NCI-H2227 (cell line): ENCODE measurements at regions not wholly inside any gene's neighbourhood (a gene's known extent, or its start where the extent isn't known, plus 50 kb on each side); places are given as distances from the start of the nearest gene placed in this dataset.
"Not testable (repeated sequence)": the region's sequence is repeated elsewhere in the genome, so short reads cannot be mapped to it uniquely, and the experiment has no call there.

ENCODE experiments used
- DNase-seq: peaks from one replicate; lab custom pipeline; 2025; ENCODE audit not compliant: unreplicated experiment; lab: John Stamatoyannopoulos, UW

DNA sequence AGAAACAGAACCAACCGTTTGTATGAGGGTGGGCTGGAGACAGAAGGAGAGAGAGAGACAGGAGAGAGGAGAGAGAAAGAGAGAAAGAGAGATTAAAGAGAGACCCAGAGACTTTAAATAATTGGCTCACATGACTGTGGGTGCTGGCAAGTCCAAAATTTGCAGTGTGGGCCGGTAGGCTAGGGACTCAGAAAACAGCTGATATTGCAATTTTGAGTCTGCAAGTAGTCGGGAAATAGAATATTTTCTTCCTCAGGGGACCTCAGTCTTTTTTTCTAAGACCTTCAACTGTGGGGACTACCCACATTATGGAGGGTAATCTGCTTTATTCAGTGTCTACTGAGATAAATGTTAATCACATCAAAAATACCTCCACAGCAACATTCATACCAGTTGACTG is 1439.0 kb downstream of the CDH11 start:
- no peak for DNase-seq

- no peak for DNase-seq
Measured at GRCh38 chr16:63672493-63672892, 1449.4 kb downstream of the CDH11 start.

DNA sequence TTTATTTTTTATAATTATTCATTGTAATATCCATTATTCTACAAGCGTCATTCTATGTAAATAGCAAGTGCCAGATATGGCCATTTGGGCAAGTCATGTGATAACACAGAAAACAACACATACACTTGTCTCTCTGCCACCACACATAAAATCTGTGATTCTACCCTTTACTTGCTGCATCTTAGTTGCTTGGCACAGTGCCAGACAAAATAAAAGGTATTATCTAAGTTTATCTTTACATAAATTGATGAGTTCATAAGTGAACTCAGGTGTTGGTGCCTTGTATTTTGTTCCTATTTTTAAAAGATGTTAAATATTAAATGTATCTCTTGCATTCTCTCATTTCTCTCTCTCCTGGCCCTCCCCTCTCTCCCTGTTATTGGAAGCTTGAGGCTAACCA is 1458.7 kb downstream of the CDH11 start:
- DNase-seq = no peak

DNA sequence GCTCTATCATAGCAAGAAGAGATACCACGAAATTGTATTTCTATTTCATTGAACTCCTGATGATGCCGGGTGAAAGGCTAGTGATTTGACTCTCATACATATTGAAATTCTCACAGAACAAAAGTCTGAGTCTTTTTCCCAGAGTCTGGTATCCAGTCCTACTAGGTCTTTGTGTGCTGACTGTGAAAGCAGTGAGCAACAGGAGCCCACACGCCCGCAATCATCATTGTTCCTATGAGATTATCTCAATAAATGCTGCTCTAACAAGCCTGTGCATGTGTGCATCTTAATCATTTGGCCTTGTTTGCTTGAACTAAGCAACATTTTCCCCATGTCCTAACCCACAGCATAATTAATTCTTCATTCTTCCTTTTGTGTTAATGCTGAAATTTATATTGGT is 1466.0 kb downstream of the CDH11 start:
- no peak for DNase-seq

DNA sequence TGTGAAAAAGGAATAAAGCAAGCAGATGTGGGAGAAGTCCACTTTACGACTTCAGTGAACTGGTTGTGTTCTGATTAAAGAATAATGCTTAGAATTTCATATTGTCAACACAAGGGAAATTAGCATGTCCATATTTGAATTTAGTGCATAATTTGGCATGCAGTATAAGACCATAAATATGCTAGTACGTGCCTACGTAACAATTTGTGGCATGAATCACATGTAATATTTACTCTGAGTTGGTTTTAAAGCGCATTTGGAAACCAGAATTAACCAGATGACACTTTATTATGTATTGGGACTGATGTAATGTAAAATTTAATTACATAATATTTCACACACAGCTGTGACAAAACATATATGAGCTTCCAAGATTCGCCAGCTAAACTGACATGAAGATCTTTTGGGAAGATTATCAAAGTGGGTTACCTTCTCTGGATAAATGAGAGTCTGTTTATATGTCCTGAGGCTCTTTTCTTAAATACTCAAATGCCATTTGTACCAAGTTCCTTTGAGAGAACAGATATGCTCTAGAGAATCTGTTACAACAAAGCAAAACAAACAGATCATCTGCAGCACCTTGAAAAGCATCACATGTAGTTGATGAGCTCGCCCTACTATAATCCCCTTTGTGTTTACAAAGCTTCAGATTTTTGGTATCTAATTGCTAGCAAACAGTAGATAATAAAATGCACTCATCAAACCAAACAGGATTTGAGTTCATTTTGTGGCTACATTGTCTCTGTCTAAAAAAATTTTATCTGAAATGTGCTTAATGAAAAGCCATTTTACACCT is 1468.6 kb downstream of the CDH11 start:
- DNase-seq = no peak

DNA sequence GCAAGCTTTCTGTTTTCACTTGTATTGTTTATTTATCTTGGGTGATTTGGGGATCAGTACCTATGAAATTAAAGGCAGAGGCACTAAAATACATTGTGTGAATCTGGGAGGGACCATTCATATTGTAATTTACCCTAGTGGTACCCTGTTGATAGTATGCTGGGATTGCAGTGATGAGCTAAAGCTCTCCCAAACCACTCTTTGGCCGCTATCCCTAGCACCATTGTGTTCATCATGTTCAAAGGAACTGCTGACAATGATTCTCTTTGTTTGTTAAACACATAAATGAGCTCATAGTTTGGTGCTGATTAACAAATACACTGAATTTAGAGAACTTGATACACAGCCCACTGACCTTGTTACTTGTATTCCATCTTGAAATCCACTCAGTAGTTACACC is 1469.8 kb downstream of the CDH11 start:
- DNase-seq = no peak

- no peak for DNase-seq
Measured at GRCh38 chr16:63650550-63650949, 1471.3 kb downstream of the CDH11 start.

GRCh38 chr16:63633706-63634445 is 1488.0 kb downstream of the CDH11 start:
- DNase-seq = not testable (repeated sequence)

- no peak for DNase-seq
Measured at GRCh38 chr16:63629272-63629671, 1492.6 kb downstream of the CDH11 start.

- DNase-seq = no peak
Measured at GRCh38 chr16:63628812-63629211, 1493.1 kb downstream of the CDH11 start.

DNA sequence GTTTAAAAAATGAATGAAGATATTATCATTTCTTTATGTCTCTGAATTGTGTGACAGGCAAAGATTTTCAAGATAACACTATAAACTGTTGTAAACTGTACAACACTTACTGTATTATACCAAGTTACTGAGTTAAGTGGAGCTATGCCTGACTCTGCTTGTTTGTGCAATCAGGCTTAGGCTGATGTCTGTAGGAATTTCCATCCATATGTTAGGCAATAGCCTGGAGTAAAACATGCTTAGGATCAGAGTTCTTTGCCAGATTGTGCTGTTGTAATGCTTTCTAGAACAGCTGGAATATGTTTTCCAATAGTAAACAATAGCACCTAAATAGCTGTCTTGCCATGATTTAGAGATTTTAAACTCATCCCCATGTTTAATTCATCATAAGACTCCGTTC is 1496.7 kb downstream of the CDH11 start:
- DNase-seq = no peak

DNA sequence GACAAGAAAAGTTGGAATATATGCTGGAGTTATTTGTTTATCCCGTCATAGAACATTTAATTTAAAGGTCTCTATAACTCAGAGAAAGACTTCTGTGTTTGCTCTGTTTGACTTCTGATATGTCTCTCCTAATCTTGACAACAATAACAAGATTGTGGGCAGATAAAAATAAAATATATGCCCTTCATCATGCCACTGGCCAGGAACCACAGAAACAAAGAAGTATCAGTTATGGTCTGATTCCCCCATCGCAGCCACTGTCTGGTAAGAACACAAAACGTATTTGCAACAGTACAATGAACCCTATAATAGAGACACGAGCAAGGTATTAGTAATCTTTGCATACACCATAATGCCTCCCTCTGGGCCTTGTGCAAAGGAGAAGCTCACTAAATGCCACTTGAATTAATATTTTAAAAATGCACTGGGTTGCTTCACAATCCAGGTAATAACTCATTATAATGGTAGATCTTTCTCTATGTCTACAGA is 1498.3 kb downstream of the CDH11 start:
- DNase-seq = no peak

DNA sequence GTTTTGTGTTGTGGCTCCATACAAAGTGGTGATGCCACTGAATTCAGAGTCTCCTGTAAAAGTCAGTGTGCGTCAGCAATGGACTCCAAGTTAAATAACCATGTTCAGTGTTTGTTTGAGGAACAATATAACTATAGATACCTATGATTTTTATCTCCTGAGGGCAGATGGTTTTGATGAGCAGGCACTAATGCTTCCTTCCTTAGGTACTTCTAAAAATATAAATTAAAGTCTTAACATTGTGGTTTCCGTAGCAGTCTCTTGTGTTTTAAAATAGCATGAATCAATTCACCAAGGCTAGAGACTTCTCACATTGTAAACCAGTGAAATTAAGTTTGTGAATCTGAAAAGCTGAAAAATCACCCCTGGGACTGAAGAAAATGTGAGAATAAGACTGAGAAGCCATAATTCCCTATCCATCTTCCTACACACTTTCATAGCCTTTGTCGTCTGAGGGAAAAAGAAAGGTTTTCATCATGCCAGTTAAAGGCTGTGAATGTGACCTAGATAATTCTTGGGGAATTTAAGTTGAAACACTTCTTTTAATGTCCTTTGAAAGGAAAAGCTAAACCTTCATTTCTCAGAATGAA is 1502.9 kb downstream of the CDH11 start:
- DNase-seq = no peak

- DNase-seq = no peak
Measured at GRCh38 chr16:63617990-63618763, 1503.7 kb downstream of the CDH11 start.

DNA sequence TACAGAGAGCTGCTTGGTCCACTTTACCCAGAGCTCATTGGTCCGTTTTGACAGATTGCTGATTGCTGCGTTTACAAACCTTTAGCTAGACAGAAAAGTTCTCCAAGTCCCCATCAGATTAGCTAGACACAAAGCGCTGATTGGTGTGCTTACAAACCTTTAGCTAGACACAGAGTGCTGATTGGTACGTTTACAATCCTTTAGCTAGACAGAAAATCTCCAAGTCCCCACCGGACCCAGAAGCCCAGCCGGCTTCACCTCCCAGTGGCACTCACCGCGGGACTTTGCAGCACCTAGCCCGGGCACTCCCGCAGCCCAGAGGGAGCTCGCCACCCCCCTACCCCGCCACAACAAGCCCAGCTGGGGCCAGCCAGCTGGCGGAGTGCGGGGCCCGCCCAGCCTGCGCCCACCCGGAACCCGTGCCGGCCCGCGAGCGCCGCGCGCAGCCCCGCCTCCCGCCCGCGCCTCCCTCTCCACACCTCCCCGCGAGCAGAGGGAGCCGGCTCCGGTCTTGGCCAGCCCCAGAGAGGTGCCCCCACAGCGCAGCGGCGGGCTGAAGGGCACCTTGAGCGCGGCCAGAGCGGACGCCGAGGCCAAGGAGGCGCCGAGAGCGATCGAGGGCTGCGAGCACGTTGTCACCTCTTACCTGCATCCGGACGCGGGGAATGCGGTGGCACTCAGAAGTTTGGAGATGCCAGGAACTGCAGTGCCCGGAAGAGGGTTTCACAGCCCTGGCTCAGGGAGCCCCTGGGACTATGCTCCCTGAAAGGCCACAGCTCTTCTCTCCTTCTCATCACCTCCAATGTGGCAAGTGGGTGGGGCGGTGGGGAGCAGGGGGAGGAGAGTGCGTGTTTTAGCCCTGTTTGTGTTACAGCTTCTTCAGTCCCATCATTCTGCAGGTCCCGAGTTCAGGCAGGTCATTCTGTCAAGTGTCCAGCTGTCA is 1504.5 kb downstream of the CDH11 start:
- DNase-seq = no peak

GRCh38 chr16:63614429-63614828 is 1507.4 kb downstream of the CDH11 start:
- no peak for DNase-seq

DNA sequence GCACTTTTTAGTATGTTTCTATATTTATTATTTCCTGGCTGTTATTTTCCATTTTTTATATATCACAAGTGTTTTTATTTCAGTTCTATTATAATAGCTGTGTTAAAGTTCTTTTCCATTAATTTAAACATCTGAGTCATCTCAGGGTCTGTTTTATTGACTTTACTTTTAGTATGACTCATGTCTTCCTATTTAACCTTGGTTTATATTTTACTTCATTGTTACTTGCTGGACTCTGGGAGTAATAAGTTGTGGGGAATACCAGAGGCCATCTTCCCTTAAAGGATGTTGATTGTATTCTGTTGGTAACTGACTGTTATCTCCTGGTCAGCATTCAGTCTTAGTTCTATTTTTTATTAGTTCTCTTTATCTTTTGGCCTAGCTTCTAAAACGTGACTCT is 1508.2 kb downstream of the CDH11 start:
- DNase-seq = no peak

- DNase-seq = no peak
Measured at GRCh38 chr16:63612462-63613227, 1509.2 kb downstream of the CDH11 start.

DNA sequence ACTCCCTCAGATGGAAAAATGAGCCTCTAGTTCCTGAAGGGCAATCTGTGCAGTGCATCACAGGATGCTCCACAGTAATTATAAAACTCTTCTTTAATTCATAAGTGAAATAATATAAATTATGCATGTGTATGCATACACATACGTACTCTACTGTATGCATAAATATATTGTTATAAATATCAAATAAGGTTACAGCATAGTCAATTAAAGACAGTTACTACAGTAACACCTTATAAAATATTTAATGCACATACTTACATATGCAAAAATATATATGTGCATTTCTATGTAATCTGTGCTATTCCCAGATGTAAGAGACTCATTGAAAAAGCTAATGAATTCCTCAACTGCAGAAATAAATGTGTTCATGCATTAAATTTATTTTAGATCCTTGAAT is 1515.1 kb downstream of the CDH11 start:
- no peak for DNase-seq
